Mesendoderm (in vitro differentiated cells): ENCODE measurements at regions not wholly inside any gene's neighbourhood (a gene's known extent, or its start where the extent isn't known, plus 50 kb on each side); places are given as distances from the start of the nearest gene placed in this dataset.

Source experiments
- DNase-seq: peaks from one replicate; pipeline ENCODE4 v3.0.0; 2013
- H2AK5ac ChIP-seq: 2 replicates; pipeline ENCODE4 v1.6.1; 2013; ENCODE audit warnings: low read length, inconsistent platforms
- H2BK120ac ChIP-seq: 2 replicates; pipeline ENCODE4 v1.6.1; 2013; ENCODE audit warnings: low read depth, mild to moderate bottlenecking, low read length, moderate library complexity, mixed read lengths
- H2BK15ac ChIP-seq: replicated peaks from 2 replicates; pipeline ENCODE4 v1.6.1; 2013; ENCODE audit warnings: low read depth, mild to moderate bottlenecking, moderate library complexity
- H2BK5ac ChIP-seq: 2 replicates; pipeline ENCODE4 v1.6.1; 2013; ENCODE audit warnings: low read length, inconsistent platforms
- H3K18ac ChIP-seq: 2 replicates; pipeline ENCODE4 v1.6.1; 2013; ENCODE audit warnings: mild to moderate bottlenecking, low read length, mixed read lengths
- H3K23ac ChIP-seq: one replicate; pipeline ENCODE4 v1.6.1; 2013; ENCODE audit warnings: low read length
- H3K27ac ChIP-seq: 2 replicates; pipeline ENCODE4 v1.5.1; 2013; ENCODE audit warnings: low read depth, mild to moderate bottlenecking, inconsistent platforms, low read length, moderate library complexity
- H3K27me3 ChIP-seq: 2 replicates; pipeline ENCODE4 v1.6.1; 2013; ENCODE audit warnings: low read length, control low read depth, mild to moderate bottlenecking, inconsistent platforms; ENCODE audit not compliant: insufficient read depth, poor library complexity
- H3K36me3 ChIP-seq: 2 replicates; pipeline ENCODE4 v1.6.1; 2013; ENCODE audit warnings: low read length, inconsistent platforms; ENCODE audit not compliant: control insufficient read depth, insufficient read depth
- H3K4ac ChIP-seq: one replicate; pipeline ENCODE4 v1.6.1; 2013; ENCODE audit warnings: low read depth, mild to moderate bottlenecking, low read length, moderate library complexity
- H3K4me1 ChIP-seq: 2 replicates; pipeline ENCODE4 v1.6.1; 2013; ENCODE audit warnings: low read depth, low read length, inconsistent platforms; ENCODE audit not compliant: control insufficient read depth
- H3K4me2 ChIP-seq: 2 replicates; pipeline ENCODE4 v1.6.1; 2013; ENCODE audit warnings: low read length
- H3K4me3 ChIP-seq: 2 replicates; pipeline ENCODE4 v1.5.1; 2013; ENCODE audit warnings: mild to moderate bottlenecking, low read length
- H3K56ac ChIP-seq: one replicate; pipeline ENCODE4 v1.6.1; 2013; ENCODE audit warnings: low read length
- H3K79me1 ChIP-seq: 2 replicates; pipeline ENCODE4 v1.6.1; 2013; ENCODE audit warnings: low read length, inconsistent platforms
- H3K79me2 ChIP-seq: 2 replicates; pipeline ENCODE4 v1.6.1; 2013; ENCODE audit warnings: mild to moderate bottlenecking, low read length; ENCODE audit not compliant: control insufficient read depth, insufficient read depth
- H3K9ac ChIP-seq: 2 replicates; pipeline ENCODE4 v1.6.1; 2013; ENCODE audit warnings: low read length, inconsistent platforms
- H4K5ac ChIP-seq: one replicate; pipeline ENCODE4 v1.6.1; 2013; ENCODE audit warnings: low read length
- H4K8ac ChIP-seq: one replicate; pipeline ENCODE4 v1.6.1; 2013; ENCODE audit warnings: low read depth, mild to moderate bottlenecking, control low read depth, low read length, moderate library complexity
- WGBS: extraction: QIAGEN DNeasy Blood & Tissue Kit; methylation state at CpG from one replicate; pipeline ENCODE4 v1.1.7; 2013; ENCODE audit warnings: low lambda C conversion rate, missing lambda C conversion rate; ENCODE audit not compliant: insufficient coverage; ENCODE audit errors: extremely low coverage; 5-methylcytosine and 5-hydroxymethylcytosine counted together

DNA sequence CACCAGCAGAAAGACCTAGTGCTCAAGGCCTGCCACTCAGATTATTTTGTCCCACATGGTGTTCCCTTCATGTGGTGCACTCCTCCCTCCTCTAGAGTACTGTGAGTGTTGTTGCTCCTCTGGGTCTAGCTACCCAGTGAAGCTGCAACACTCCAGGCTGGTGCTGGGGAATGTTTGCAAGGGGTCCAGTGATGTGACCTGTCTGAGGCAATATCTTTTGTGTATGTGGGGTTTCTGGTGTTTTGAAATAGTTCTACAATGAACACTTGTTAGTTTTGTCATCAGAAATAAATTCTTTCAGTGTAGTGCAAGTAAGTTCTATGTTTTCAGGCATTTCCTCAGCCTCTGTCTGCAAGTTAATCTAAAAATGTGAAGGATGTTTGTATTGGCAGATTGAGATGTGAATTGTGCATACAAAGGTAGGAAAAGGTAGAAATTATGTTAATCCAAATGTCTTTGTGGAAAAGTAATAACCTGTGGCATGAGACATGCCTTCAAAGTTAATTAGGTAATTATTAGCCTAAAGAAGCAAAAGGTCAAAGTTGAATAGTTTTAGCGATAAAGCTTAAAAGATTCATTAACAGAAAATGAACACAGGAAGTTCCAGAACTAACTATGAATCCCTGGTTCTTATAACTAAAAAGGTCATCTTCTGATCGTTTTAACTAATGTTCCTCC, 616.8 kb downstream of the LTN1 start:
- Histone ChIP-seq H3K79me1 (no peaks in the 10 kb centered on the region), H3K4me2 (no peak overlapping the region), H2AK5ac (no peak overlapping the region), H3K56ac (no peak overlapping the region), H3K79me2 (no peaks in the 10 kb centered on the region), H3K9ac (no peak overlapping the region), H4K5ac (no peak overlapping the region), H2BK15ac (no peak overlapping the region), H3K4me1 (no peaks in the 10 kb centered on the region), H3K23ac (no peak overlapping the region), H4K8ac (no peak overlapping the region), H3K18ac (no peak overlapping the region), H2BK5ac (no peak overlapping the region), H3K36me3 (no peaks in the 10 kb centered on the region), H3K4ac (no peak overlapping the region), H3K27ac (no peak overlapping the region), H2BK120ac (no peak overlapping the region), H3K4me3 (no peak overlapping the region), H3K27me3 (no peaks in the 10 kb centered on the region)
- no peak for DNase-seq
- no CpG with 5 or more reads among the region's 2 CpGs for WGBS

DNA sequence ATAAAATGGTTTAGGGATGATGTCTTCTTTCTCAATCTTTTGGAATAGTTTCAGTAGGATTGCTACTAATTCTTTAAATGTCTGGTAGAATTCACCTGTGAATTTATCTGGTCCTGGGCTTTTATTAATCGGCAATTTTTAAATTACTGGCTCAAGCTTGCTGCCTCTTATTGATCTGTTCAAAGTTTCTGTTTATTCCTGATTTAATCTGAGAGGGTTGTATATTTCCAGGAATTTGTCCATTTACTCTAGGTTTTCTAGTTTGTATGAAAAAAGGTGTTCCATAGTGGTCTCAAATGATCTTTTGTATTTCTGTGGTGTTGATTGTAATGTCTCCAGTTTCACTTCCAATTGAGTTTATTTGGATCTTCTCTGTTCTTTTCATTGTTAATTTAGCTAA, 617.8 kb downstream of the LTN1 start:
- Histone ChIP-seq H3K4me2 (no peak overlapping the region), H2AK5ac (no peak overlapping the region), H2BK120ac (no peak overlapping the region), H3K4me3 (no peak overlapping the region), H3K79me1 (no peaks in the 10 kb centered on the region), H3K4me1 (no peaks in the 10 kb centered on the region), H3K9ac (no peak overlapping the region), H2BK15ac (no peak overlapping the region), H3K79me2 (no peaks in the 10 kb centered on the region), H3K4ac (no peak overlapping the region), H3K18ac (no peak overlapping the region), H4K8ac (no peak overlapping the region), H3K27ac (no peak overlapping the region), H4K5ac (no peak overlapping the region), H2BK5ac (no peak overlapping the region), H3K56ac (no peak overlapping the region), H3K23ac (no peak overlapping the region), H3K36me3 (no peaks in the 10 kb centered on the region), H3K27me3 (no peaks in the 10 kb centered on the region)
- DNase-seq: no peak
- no CpG with 5 or more reads among the region's 1 CpG for WGBS

DNA sequence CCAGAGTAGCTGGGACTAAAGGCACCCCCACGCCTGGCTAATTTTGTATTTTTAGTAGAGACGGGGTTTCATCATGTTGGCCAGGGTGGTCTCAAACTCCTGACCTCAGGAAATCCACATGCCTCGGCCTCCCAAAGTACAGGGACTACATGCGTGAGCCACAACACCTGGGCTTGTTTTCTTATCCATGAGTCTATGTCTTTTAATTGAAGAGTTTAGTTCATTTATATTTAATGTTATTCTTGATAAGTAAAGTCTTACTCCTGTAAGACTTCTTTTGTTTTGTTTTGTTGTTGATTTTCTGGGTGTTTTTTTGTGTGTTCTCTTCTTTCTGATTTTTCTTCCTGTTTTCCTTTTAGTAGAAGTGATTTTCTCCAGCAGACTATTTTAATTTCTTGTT, 621.0 kb downstream of the LTN1 start:
- no peak overlapping the region for H3K4ac ChIP-seq
- no peak overlapping the region for H3K56ac ChIP-seq
- whole genome bisulfite sequencing: no CpG with 5 or more reads among the region's 4 CpGs
- no peak overlapping the region for H2BK120ac ChIP-seq
- no peak for DNase-seq
- H2BK5ac ChIP-seq: no peak overlapping the region
- no peak overlapping the region for H3K27ac ChIP-seq
- H3K9ac ChIP-seq: no peak overlapping the region
- no peaks in the 10 kb centered on the region for H3K4me1 ChIP-seq
- no peaks in the 10 kb centered on the region for H3K27me3 ChIP-seq
- H2BK15ac ChIP-seq: no peak overlapping the region
- no peak overlapping the region for H3K4me2 ChIP-seq
- H2AK5ac ChIP-seq: no peak overlapping the region
- no peak overlapping the region for H3K23ac ChIP-seq
- no peaks in the 10 kb centered on the region for H3K79me1 ChIP-seq
- H3K4me3 ChIP-seq: no peak overlapping the region
- no peak overlapping the region for H4K5ac ChIP-seq
- no peak overlapping the region for H3K18ac ChIP-seq
- no peaks in the 10 kb centered on the region for H3K79me2 ChIP-seq
- no peak overlapping the region for H4K8ac ChIP-seq
- H3K36me3 ChIP-seq: no peaks in the 10 kb centered on the region

DNA sequence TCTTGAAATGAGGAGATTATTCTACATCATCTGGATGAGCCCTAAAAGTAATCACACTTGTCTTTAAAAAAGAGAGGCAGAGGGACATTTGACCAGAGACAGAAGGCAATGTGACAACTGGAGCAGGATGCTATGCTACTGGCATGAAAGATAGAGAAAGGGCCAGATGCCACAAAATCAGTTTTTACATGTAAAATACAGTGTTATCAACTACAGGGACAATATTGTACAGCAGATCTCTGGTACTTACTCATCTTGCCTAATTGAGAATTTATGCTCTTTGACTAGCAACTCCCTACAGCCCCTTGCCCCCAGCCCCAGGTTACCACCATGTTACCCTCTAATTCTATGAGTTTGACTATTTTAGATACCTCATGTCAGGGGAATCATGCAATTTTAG, 633.4 kb downstream of the LTN1 start:
- DNase-seq: no peak
- H3K4me3 ChIP-seq: no peak overlapping the region
- H3K79me1 ChIP-seq: no peaks in the 10 kb centered on the region
- no peak overlapping the region for H2BK120ac ChIP-seq
- no peak overlapping the region for H3K27ac ChIP-seq
- no peak overlapping the region for H3K9ac ChIP-seq
- H3K4me2 ChIP-seq: no peak overlapping the region
- no peaks in the 10 kb centered on the region for H3K36me3 ChIP-seq
- no peak overlapping the region for H4K5ac ChIP-seq
- no peak overlapping the region for H2AK5ac ChIP-seq
- H3K18ac ChIP-seq: no peak overlapping the region
- H2BK15ac ChIP-seq: no peak overlapping the region
- H3K23ac ChIP-seq: no peak overlapping the region
- no peak overlapping the region for H4K8ac ChIP-seq
- no peak overlapping the region for H2BK5ac ChIP-seq
- H3K4me1 ChIP-seq: no peaks in the 10 kb centered on the region
- no peaks in the 10 kb centered on the region for H3K27me3 ChIP-seq
- H3K4ac ChIP-seq: no peak overlapping the region
- no peaks in the 10 kb centered on the region for H3K79me2 ChIP-seq
- no peak overlapping the region for H3K56ac ChIP-seq

DNA sequence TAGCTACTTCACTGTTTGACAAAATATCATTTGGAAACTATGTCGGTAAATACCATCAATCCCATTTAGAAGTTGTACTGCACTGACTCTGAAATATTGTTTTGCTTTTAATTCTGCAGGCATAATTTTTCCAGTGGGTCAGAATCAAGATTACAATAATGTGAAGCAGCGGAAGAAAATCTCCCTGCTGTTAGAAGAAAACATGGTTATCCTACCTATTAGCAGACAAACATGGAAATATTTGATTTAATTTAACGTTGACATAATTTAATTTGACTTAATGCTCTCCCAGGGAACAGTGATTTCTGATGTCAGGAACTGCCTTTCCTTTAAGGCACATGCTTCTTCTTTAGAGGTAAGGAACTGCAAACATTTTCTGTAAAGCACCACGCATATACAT, 634.0 kb downstream of the LTN1 start:
- Histone ChIP-seq H3K27me3 (no peaks in the 10 kb centered on the region), H3K4ac (no peak overlapping the region), H4K8ac (no peak overlapping the region)

DNA sequence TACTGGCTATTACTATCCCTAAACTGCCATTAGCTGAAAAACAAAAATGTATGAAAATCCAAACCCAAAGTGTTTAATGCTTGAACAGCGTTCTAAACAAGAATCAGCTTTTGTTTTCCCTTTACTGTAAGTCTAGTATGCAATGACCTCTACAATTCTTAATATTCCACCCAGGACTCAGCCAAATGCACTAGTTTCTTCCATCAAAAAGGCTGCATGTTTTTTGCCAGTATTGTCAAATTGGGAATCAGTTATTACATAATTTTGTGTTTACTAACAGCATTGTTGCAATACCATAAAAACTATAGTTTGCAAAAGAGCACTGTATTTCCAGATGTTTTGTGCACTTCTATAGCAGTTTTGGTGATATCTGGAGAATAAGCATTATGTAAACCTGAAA, 634.5 kb downstream of the LTN1 start:
- H3K36me3 ChIP-seq: no peaks in the 10 kb centered on the region
- no peak overlapping the region for H3K4me2 ChIP-seq
- no peak overlapping the region for H3K18ac ChIP-seq
- H3K4me3 ChIP-seq: no peak overlapping the region
- no peaks in the 10 kb centered on the region for H3K79me1 ChIP-seq
- no peak overlapping the region for H2BK15ac ChIP-seq
- no CpG with 5 or more reads among the region's 1 CpG for WGBS
- H2AK5ac ChIP-seq: no peak overlapping the region
- no peaks in the 10 kb centered on the region for H3K79me2 ChIP-seq
- no peak overlapping the region for H3K23ac ChIP-seq
- no peaks in the 10 kb centered on the region for H3K27me3 ChIP-seq
- no peak for DNase-seq
- H3K56ac ChIP-seq: no peak overlapping the region
- H2BK5ac ChIP-seq: no peak overlapping the region
- H3K4ac ChIP-seq: no peak overlapping the region
- no peak overlapping the region for H4K8ac ChIP-seq
- H2BK120ac ChIP-seq: no peak overlapping the region
- no peaks in the 10 kb centered on the region for H3K4me1 ChIP-seq
- H4K5ac ChIP-seq: no peak overlapping the region
- H3K27ac ChIP-seq: no peak overlapping the region
- no peak overlapping the region for H3K9ac ChIP-seq

More for the DNA sequence above, 634.0 kb downstream of the LTN1 start:
- Histone ChIP-seq H3K4me2 (no peak overlapping the region), H3K4me3 (no peak overlapping the region), H2BK5ac (no peak overlapping the region), H3K79me2 (no peaks in the 10 kb centered on the region), H3K9ac (no peak overlapping the region), H2BK120ac (no peak overlapping the region), H2AK5ac (no peak overlapping the region), H3K18ac (no peak overlapping the region), H3K79me1 (no peaks in the 10 kb centered on the region), H3K36me3 (no peaks in the 10 kb centered on the region), H2BK15ac (no peak overlapping the region), H4K5ac (no peak overlapping the region), H3K4me1 (no peaks in the 10 kb centered on the region), H3K56ac (no peak overlapping the region), H3K23ac (no peak overlapping the region), H3K27ac (no peak overlapping the region)
- DNase-seq: no peak
- no CpG with 5 or more reads among the region's 4 CpGs for WGBS
